Neural cell (in vitro differentiated cells): ENCODE measurements at regions not wholly inside any gene's neighbourhood (a gene's known extent, or its start where the extent isn't known, plus 50 kb on each side); places are given as distances from the start of the nearest gene placed in this dataset.

ENCODE experiments used
- EP300 ChIP-seq: fragments of 450-650 bp; conservative IDR thresholded peaks from 2 replicates; pipeline ENCODE4 v1.6.1; 2014; ENCODE audit warnings: antibody characterized with exemption, mild to moderate bottlenecking, moderate library complexity; ENCODE audit not compliant: poor library complexity, severe bottlenecking
- EZH2 ChIP-seq: fragments of 200-600, 300-800 bp; shearing (Covaris generic), sonication (generic); IDR thresholded peaks from 2 replicates; pipeline ENCODE4 v1.6.1; 2014; ENCODE audit warnings: antibody characterized with exemption, low read length, borderline replicate concordance, mild to moderate bottlenecking; ENCODE audit not compliant: insufficient read depth, poor library complexity, severe bottlenecking
- RAD21 ChIP-seq: fragments of 450-650 bp; conservative IDR thresholded peaks from 2 replicates; pipeline ENCODE4 v1.6.1; 2014; ENCODE audit warnings: antibody characterized with exemption, mild to moderate bottlenecking, moderate library complexity
- TF ChIP-seq, protein P1 (sequence below): fragments of 450-650 bp; IDR thresholded peaks from 2 replicates; pipeline ENCODE4 v1.5.1; 2014; ENCODE audit warnings: antibody characterized with exemption, mild to moderate bottlenecking, moderate library complexity; ENCODE audit not compliant: poor library complexity, severe bottlenecking

GRCh38 chr9:117552811-117553210 is 138.0 kb upstream of the ASTN2 start:
- TF ChIP-seq EP300 (no peak), RAD21 (no peak), EZH2 (no peak)
- TF ChIP-seq, protein P1, sequence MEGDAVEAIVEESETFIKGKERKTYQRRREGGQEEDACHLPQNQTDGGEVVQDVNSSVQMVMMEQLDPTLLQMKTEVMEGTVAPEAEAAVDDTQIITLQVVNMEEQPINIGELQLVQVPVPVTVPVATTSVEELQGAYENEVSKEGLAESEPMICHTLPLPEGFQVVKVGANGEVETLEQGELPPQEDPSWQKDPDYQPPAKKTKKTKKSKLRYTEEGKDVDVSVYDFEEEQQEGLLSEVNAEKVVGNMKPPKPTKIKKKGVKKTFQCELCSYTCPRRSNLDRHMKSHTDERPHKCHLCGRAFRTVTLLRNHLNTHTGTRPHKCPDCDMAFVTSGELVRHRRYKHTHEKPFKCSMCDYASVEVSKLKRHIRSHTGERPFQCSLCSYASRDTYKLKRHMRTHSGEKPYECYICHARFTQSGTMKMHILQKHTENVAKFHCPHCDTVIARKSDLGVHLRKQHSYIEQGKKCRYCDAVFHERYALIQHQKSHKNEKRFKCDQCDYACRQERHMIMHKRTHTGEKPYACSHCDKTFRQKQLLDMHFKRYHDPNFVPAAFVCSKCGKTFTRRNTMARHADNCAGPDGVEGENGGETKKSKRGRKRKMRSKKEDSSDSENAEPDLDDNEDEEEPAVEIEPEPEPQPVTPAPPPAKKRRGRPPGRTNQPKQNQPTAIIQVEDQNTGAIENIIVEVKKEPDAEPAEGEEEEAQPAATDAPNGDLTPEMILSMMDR, result no peak
